ENCODE measurements at regions not wholly inside any gene's neighbourhood (a gene's known extent, or its start where the extent isn't known, plus 50 kb on each side); places are given as distances from the start of the nearest gene placed in this dataset.

DNA sequence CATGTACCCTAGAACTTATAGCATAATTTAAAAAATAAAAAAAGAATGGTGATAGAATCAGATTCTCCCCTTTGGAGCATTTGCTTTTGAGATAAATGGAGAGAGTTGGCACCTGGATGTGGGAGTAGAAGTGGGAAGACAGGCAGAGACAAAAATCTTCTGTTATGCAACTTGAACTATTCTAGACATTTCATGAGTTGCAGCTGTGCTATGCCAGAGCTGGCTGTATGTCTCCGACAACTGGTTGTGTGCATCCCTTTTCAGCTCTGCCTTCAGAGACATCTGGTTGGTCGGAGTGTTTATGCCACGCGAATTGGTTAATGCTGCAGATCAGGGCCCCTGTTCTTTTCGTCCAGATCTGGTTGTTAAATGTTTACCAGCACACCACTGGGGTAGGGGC lies 161.3 kb downstream of the JRKL start:
- TF ChIP-seq, protein P1, sequence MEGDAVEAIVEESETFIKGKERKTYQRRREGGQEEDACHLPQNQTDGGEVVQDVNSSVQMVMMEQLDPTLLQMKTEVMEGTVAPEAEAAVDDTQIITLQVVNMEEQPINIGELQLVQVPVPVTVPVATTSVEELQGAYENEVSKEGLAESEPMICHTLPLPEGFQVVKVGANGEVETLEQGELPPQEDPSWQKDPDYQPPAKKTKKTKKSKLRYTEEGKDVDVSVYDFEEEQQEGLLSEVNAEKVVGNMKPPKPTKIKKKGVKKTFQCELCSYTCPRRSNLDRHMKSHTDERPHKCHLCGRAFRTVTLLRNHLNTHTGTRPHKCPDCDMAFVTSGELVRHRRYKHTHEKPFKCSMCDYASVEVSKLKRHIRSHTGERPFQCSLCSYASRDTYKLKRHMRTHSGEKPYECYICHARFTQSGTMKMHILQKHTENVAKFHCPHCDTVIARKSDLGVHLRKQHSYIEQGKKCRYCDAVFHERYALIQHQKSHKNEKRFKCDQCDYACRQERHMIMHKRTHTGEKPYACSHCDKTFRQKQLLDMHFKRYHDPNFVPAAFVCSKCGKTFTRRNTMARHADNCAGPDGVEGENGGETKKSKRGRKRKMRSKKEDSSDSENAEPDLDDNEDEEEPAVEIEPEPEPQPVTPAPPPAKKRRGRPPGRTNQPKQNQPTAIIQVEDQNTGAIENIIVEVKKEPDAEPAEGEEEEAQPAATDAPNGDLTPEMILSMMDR (IDR thresholded peaks at IDR 0.05) = no peak
- no peak for TF ChIP-seq POLR2A (IDR thresholded peaks at IDR 0.05)
